NCI-H2196 treated with DMSO at 0.1 percent for 48 hours (cell line): ENCODE measurements at regions not wholly inside any gene's neighbourhood (a gene's known extent, or its start where the extent isn't known, plus 50 kb on each side); places are given as distances from the start of the nearest gene placed in this dataset.
"Not testable (repeated sequence)": the region's sequence is repeated elsewhere in the genome, so short reads cannot be mapped to it uniquely, and the experiment has no call there.

ENCODE experiments used
- DNase-seq: peaks from one replicate; lab custom pipeline; 2025; ENCODE audit not compliant: unreplicated experiment; lab: John Stamatoyannopoulos, UW

DNA sequence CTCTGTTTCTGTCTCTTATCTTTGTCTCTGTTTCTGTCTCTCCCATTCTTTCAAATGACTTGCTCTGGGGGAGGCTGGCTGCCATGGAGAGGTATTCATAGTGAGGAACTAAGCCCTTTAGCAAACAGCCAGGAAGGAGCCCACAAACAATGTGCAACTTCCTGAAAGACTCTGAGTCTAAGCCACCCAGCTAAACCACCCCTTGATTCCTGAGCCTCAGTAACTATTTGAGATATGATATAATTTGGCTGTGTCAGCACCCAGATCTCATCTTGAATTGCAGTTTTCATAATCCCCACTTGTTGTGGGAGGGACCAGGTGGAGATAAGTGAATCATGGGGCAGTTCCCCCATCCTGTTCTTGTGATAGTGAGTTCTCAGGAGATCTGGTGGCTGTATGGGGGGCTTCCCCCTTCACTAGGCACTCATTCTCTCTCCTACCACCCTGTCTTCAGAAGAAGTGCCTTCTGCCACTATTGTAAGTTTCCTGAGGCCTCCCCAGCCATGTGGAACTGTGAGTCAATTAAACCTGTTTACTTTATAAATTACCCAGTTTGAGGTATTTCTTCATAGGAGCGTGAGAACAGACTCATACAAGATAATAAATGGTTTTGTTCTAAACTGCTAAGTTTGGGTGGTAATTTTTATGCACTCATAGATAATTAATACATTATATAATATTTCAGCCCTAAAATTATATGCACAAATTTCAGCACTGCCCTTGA lies 121.2 kb upstream of the FOXP2 start:
- no peak for DNase-seq

DNA sequence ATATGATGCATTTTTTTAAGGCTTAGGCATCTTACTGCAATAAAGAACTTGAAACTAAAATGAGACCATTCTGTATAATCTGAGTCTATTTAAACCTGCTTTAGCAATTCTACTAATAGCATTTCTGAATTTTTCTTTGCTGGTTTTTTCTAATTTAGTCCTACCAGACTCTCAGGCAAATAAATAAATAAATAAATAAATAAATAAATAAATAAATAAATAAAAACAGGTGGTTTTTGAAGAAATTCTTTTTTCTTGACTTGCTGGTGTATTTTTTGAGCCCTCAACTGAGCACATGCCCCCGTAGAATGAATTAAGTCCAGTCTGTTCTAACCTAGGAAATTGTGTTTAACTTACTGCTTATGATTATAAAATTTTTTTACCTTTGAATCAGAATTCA lies 134.7 kb upstream of the FOXP2 start:
- no peak for DNase-seq

DNA sequence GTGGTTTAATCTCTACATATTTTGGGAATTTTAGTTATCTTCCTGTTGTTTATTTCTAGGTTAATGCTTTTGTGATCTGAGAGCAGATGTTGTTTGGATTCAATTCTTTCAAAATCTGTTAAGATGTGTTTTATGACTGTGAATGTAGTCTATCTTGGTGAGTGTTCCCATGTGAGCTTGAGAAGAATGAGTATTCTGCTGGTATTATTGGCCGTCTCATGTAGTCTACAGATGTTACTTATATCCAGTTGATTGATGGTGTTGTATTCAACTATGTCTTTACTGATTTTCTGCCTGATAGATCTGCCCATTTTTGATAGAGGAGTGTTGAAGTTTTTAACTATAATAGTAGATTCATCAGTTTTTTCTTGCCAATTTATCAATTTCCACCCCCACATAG lies 141.4 kb upstream of the FOXP2 start:
- DNase-seq = no peak

DNA sequence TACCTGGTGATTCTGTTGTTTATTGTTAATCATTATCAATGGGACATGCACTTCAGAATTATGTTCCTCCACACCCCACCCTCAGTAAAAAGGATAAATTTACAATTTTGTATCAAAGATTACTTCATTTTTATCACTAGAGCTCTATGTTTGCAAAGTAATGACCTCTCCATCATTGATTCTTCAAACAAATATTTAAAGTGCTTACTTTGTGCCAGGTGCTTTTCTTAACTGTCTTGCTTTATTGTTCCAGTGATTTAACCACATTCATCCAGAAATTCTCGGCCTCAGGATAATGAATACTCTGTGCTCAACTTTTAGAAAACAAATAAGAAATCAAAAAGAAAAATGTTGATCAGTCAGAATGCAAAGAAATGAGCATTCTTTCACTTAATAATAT lies 144.9 kb upstream of the FOXP2 start:
- DNase-seq = no peak

DNA sequence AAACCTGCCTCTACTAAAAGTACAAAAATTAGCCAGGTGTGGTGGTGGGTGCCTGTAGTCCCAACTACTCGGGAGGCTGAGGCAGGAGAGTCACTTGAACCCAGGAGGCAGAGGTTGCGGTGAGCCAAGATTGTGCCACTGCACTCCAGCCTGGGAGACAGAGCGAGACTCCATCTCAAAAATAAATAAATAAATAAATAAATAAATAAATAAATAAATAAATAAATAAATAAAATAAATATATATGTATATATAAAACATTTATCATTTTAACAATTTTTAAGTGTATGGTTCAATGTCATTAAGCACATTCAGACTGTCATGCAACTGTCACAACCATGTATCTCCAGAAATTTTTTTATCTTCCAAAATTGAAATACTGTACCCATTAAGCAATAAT lies 147.1 kb upstream of the FOXP2 start:
- not testable (repeated sequence) for DNase-seq

DNA sequence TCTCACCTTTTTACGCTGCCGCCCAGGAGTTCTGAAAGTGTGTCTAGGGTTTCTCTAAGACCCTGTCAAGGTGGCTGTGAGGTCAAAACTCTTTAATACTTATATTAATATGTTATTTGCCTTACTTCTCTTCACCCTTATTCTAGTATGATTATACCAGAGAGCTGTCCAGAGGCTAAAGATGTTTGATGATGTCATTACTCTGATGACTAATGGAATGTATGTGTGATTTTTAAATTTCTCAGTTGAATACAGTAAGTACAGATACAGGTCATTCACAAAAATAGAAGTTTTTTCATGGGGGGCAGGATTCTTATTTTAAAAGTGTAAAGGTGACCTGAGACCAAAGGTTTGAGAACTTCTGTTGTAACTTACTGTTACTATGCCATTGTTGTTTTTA lies 150.6 kb upstream of the FOXP2 start:
- DNase-seq = no peak

DNA sequence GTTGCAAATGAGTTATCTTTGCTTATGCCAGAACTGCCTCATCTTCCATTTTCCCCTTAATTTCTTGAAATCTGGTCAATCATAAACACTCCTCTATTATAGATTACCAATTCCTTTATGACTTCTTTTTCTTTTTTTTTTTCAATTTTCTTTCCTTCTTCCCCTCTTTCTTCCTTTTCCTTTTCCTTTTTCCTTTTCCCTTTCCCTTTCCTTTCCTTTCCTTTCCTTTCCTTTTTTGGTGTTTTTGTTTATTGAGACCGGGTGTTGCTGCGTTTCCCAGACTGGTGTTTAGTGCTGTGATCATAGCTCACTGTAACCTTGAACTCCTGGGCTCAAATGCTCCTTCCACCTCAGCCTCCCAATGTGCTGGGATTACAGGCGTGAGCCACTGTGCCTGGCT lies 151.4 kb upstream of the FOXP2 start:
- no peak for DNase-seq

DNA sequence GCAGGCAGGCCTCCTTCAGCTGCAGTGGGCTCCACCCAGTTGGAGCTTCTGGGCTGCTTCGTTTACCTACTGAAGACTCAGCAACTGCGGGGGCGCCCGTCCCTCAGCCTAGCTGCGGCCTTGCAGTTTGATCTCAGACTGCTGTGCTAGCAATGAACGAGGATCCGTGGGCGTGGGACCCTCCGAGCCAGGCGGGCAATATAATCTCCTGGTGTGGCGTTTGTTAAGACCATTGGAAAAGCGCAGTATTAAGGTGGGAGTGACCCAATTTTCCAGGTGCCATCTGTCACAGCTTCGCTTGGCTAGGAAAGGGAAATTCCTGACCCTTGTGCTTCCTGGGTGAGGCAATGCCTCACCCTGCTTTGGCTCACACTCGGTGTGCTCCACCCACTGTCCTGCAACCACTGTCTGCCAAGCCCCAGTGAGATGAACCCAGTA lies 159.2 kb upstream of the FOXP2 start:
- DNase-seq = no peak

DNA sequence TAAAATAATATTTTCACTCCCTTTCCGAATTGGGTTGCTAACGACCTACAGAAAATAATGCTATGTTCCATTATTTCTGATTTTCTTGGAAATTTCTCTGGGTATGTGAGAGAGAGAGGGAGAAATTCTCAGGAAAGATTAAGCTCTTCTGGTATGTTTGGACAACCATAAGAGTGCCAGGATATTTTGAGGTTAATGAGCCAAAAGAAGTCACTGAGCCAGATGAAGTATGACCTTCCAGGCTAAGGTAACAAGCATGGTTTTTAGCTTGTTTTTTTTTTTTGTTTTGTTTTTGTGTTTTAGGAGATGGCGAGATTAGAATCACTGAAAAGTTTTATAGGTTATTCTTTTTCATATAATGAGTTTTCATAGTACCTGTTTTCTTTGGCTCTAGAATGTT lies 171.0 kb upstream of the FOXP2 start:
- no peak for DNase-seq

DNA sequence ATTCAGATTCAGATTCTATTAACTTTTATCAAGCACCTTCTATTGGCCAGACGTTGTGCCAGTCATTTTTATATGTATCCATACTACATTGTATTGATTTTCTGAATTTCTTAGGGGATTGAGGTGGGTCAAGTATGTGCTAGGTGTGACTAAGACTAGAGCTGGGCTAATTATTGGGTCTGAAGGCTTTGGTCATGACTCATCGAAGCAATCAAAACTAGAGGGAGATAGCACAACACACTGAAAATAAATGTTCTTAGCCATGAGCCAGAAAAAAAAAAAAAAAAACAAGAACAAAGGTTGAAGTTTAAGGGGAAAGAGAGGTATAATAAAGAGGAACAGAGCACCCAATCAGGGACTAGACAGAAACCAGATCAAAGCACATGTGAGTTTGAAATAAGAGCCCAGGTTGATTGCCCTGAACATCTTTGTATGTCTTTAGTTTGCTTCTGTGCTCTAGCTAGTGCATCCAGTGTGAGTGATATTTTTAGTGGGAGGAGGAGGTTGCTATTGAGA lies 171.6 kb upstream of the FOXP2 start:
- no peak for DNase-seq

DNA sequence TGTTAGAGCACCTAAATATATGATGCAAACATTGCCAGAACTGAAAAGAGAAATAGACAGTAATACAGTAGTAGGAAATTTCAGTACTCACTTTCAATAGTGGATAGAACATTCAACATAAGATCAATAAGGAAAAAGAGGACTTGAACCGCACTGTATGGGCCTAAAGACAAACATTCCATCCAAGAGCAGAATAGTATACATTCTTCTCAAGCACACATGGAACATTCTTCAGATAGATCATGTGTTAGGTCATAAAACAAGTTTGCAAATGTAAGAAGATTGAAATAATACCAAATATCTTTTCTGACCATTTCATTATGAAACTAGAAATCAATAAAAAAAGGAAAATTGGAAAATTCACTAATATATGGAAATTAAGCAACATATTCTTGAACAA lies 185.4 kb upstream of the FOXP2 start:
- DNase-seq = no peak

DNA sequence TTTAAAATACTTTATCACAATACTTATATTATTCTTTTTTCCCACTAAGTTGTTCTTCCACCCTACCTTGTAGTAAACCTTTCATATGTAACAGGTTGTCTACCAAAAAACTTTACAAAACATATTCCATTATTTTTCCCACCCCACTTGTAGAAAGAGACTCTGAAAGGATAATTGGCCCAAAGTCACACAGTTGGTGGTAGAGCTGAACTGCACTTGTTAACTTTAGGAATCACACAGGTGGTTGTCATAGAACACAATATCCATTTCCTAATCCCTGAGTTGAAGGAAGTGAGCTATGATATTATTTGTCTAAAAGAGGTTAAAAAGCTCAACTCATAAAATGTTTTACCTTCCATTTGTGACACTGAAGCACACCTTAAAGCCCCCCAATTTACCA lies 188.8 kb upstream of the FOXP2 start:
- no peak for DNase-seq

DNA sequence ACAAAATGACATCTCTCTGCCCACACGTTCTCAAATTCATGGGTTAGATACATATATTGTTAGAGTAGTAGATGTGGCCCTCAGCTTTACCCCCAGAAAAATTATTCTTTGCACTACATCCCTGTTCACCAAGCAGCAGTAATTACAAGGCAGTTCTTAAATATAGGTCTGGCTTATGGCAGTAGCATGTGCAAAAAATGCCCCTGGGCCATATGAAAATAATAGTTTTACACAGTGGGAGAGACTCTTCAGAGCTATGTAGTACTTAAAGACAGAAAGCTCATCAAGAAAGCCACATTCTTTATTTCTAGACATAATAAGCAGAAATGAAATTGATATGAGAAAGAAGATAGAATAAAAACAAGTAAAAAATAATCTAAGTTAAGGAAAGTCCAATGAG lies 196.3 kb upstream of the FOXP2 start:
- DNase-seq = no peak

DNA sequence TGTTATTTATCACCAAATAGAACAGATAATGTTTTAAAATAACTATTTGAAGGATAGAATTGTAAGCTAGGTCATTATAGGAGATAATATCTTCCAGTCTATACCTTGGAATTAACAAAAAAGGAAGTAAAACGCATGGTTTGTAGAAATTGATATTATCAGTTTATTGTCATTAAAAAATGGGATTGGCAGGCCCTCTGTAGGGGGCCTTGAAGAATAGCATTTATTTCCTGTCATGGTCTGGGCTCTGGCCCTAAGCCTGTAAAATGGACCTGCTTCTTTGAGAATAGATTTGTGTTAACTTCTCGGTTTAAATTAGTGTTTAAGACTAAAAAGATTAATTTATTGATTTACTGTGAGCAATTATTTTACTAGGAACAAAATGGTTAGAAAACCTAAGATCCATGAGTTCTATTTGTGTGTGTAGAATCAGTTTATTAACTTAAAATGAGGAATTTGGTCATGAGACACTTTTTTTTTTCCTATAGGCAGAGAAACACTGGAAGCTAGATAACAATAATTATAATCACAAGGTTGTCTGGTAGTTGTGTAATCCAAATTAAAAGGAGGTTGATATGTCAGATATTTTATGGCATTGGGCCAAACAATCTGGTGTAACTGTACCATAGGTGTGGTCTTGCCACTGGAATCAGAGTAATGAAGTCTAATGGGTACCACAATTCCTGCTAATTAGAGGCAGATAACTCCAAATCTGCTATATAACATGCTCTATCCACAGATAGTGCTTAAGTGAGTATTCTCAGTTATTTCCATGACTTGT lies 197.4 kb upstream of the FOXP2 start:
- DNase-seq = no peak

DNA sequence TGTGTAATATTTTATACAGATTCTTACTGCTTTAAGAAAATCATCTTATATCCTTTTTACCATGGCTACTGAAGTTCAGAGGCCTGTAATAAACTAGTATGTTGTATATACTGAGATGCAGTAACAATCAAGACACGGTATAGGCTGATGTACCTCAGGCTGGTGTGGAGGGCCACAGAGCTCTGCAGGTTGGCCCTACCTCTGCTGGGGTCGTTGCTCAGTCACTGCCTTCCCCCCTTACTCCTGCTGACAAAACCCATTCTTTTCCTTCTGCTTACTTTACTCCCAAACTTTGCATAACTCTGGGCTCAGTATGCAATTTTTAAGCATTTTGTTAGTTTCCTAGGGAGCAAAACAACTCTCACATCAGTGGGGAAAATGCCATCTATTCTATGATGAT lies 200.1 kb upstream of the FOXP2 start:
- no peak for DNase-seq

DNA sequence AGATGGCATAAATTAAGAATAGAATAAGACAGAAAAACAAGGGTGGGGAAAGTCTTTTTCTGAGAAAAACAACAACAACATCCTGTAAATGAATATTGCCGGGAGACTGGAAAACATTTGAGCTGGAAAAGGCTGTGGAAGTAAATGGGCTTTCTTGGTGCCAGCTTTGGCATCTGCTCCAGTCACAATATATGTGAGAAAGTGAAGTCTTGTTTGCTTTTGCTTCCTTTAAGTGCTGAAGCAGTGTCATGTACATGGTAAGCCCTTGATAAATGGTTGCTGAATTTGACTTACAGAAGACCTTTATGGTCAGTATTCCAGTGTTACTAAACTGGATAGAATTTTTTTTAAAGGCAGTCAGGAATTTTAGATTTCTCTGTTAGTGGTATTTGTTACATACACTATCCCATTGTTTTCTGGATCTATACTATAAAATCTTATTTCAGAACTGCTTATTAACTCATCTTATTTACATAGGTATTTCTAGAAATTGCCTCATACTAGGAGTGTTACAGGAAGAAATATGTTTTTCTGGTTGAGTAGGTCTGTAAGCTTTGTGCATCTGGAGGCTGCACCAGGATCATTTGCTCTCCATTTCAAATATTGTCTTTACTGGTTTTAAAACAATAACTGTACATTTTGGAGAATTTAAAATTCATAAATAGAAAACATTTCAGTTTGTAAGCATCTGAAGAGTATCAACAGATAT lies 201.7 kb upstream of the FOXP2 start:
- no peak for DNase-seq

DNA sequence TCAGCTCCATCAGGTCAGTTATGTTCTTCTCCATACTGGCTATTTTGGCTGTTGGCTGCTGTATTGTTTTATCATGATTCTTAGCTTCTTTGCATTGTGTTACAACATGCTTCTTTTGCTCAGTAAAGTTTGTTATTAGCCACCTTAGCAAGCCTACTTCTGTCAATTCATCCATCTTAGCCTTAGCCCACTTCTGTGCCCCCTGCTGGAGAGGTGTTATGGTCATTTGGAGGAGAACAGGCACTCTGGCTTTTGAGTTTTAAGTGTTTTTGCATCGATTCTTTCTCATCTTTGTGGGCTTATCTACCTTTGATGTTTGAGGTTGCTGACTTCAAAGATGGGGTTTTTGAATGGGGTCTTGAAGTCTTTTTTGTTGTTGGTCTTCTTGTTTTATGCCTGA lies 204.6 kb upstream of the FOXP2 start:
- DNase-seq = no peak

DNA sequence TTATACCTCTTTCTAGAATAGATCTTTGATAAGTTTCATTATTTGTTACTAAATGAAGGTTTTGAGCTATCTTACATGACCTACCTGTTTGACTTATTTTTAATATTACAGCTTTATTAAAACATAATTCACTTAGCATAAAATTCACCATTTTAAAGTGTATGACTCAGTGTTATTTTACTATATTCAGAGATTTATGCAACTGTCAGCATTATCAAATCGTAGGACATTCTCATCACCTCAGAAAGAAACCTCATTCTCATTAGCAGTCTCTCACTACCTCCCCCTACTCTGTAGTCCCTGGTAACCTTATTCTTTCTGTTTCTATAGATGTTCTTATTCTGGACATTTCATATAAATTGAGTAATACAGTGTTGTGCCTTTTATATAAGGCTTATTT lies 207.9 kb upstream of the FOXP2 start:
- no peak for DNase-seq

DNA sequence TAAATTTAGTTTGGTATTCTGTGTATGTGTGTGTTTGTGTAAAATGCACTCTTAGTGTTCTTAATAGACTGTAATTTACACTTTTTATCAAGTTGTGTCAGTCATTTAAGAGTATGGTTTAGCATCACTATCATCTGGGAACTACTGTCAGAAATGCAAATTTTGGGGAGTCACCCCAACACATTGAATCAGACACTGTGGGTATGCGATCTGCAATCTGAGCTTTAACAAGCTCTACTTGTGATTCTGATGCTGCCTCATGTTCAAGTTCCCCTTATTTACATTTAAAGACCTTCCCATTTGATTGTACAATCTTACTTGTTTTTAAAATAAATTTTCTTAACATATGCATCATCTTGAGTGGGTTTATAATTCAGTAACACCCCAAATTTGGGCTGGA lies 218.1 kb upstream of the FOXP2 start:
- no peak for DNase-seq

DNA sequence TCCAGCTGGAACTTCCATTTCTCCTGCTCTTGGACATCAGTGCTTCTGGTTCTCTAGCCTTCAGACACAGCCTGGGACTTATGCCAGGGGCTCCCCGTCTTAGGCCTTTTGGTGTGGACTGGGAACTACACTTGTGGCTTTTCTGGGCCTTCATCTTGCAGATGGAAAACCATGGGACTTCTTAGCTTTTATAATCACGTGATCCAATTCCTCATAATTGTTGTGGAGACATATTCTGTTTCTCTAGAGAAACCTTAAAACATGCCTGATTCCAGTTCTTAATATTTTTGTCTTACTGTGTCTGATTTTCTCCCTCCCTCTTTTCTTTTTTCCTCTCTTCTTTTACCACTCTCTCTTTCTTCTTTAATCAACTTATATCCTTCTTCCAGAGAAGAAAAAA lies 224.2 kb upstream of the FOXP2 start:
- no peak for DNase-seq

DNA sequence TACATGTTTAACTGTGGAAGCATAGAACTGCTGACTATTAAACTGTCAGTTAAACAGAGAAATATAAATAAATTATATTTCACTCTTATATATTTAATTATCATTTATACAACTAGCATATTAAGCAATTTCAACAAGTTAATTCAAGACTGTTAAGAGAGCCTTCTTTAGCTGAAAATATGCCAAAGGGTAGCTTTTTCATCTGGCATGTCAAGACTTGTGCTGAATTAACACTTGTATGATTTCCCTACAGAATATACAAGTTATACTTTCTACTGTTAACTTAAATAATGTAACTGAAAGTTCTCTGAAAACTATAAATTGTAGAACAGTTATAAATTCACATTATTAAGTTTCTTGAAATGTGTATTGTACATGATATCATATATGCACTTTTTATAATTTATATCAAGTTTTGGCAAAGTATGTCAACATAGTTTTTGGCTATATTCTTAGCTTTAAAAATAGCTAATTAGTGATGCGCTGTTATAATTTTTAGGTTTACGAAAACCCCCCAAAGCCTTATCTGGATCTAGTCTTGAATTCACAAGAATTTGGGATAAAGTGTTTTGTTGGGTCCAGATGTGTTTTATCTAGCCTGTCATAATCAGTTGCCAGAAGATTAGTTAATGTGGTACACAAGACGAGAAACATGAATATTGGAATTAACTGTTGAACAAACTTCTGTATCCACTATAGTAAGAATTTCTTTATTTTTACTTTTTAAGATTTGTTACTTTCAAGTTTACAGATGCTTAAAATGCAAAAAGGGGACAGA lies 231.1 kb upstream of the FOXP2 start:
- DNase-seq = no peak
